Stimulated activated memory B cell treated with anti-CD40 and anti-IgM and Interleukin-4, amounts not matched to agents 10 μg/mL and 1 μg/mL and 100 μg/mL, for 72 hours (primary cell): ENCODE measurements at regions not wholly inside any gene's neighbourhood (a gene's known extent, or its start where the extent isn't known, plus 50 kb on each side); places are given as distances from the start of the nearest gene placed in this dataset.
"Not testable (repeated sequence)": the region's sequence is repeated elsewhere in the genome, so short reads cannot be mapped to it uniquely, and the experiment has no call there.

Experiments
- ATAC-seq: fragments of 150-1000 bp; cut with Tn5 transposase; 2 replicates; pipeline ENCODE4 v1.10.0; 2021
- H3K27ac Mint-ChIP-seq: one replicate; pipeline ENCODE4 v1.8.0; 2022; ENCODE audit warnings: mild to moderate bottlenecking, mixed read lengths
- H3K27me3 Mint-ChIP-seq: one replicate; pipeline ENCODE4 v1.8.0; 2022; ENCODE audit warnings: mixed read lengths
- H3K36me3 Mint-ChIP-seq: one replicate; pipeline ENCODE4 v1.8.0; 2022; ENCODE audit warnings: mixed read lengths
- H3K4me1 Mint-ChIP-seq: one replicate; pipeline ENCODE4 v1.8.0; 2022; ENCODE audit warnings: mixed read lengths
- H3K4me3 Mint-ChIP-seq: one replicate; pipeline ENCODE4 v1.8.0; 2022; ENCODE audit warnings: mild to moderate bottlenecking, moderate library complexity, mixed read lengths
- H3K9me3 Mint-ChIP-seq: one replicate; pipeline ENCODE4 v1.8.0; 2022; ENCODE audit warnings: mixed read lengths

DNA sequence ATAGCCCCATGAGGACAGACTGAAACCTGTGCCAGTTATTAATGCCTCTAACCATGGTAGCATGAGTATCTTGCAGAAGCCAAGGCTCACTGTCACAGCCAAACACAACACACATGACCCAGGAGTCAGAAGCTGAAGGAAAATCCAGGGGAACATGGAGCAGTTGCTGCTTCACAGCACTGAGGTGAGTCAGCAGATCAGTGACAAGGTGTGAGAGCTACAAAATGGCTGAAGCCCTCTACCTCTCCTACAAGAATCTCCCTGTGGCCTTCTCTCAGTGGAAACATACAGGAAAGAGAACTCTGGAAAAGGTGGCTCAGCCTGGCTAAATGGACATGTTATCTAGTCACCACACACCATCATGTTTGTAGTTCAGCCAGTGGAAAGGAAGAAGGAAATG is 93.5 kb downstream of the NAB1 start:
- no peaks in the 10 kb centered on the region for H3K9me3 Mint-ChIP-seq
- H3K36me3 Mint-ChIP-seq: no peaks in the 10 kb centered on the region
- H3K4me1 Mint-ChIP-seq: no peaks in the 10 kb centered on the region
- H3K27ac Mint-ChIP-seq: no peak overlapping the region
- H3K4me3 Mint-ChIP-seq: no peak overlapping the region
- no peak for ATAC-seq
- H3K27me3 Mint-ChIP-seq: peaks cover 18% of the 10 kb centered on the region

DNA sequence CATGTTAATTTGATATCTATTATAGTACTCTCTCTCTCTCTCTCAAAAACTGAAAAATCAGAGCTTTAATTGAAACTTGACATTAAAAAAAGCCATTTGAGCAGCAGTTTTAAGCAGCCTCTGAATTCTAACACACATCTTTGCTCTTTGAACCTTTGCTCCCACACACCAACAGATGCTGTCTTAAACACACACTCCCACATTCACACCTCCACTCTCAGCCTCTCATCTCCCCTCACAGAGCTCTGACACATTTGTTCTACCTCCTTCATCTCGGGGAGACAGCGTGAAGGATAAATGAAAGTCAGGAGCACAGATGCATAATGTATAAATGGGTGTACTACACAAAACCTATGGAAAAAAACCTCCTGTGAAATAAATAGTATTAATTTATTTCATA is 95.2 kb downstream of the NAB1 start:
- Mint-ChIP-seq H3K36me3 (no peaks in the 10 kb centered on the region), H3K4me3 (no peak overlapping the region), H3K27ac (no peak overlapping the region), H3K9me3 (no peaks in the 10 kb centered on the region), H3K4me1 (no peaks in the 10 kb centered on the region), H3K27me3 (peaks cover 18% of the 10 kb centered on the region)
- no peak for ATAC-seq

DNA sequence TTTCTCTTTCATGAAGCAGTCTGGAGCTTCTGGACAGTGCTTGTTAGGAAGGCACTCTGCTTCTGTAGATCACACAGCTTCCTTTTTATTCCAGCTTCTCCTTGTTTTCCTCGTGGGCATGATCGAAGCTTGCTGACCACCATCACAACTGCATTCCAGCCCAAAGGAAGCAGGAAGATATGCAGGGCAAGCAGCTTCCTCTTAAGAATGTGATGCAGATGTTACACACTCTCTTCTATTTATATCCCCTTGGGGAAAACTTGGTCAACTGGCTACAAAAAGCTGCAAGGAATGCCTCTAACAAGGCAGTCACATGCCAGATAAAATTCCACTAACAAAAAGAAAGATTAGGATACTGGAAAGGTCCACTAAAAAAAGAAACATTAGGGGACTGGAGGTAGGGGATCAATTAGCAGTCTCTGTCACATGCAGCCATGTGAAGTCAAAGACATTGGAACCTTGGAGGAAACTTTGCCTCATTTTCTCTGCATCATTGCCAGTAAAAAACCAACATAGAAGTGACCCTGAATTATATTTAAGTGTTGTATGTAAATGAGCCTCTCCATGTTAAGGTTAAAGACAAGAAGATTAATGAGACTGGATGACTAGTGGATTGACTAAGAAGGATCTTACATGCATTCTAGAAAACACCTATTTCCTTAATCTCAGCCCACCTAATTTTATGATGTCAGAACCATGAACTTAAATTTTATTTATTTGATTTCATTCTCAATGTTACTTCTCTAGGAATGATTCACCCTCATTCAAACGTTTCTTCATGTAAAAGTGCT is 98.3 kb downstream of the NAB1 start:
- Mint-ChIP-seq H3K4me3 (no peak overlapping the region), H3K4me1 (no peaks in the 10 kb centered on the region), H3K36me3 (no peaks in the 10 kb centered on the region), H3K9me3 (no peaks in the 10 kb centered on the region), H3K27me3 (peaks cover 9% of the 10 kb centered on the region), H3K27ac (no peak overlapping the region)
- ATAC-seq: no peak

DNA sequence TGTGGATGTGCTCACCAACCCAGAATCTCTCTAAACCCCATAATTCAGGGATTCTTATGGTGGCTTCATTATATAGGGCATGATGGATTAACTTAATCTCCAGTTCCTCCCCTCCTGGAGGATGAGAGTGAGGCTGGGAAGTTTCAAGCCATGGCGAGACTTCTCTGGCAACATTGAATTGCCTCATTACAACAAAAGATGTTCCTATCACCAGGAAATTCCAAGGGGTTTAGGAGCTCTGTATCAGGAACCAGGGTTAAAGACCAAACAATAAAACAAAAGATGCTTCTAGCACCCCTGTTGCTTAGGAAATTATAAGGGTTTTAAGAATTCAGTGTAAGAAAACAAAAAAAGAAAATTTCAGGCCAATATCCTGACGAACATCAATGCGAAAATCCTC is 100.1 kb downstream of the NAB1 start:
- peaks cover 5% of the 10 kb centered on the region for H3K27me3 Mint-ChIP-seq
- H3K4me3 Mint-ChIP-seq: no peak overlapping the region
- H3K36me3 Mint-ChIP-seq: no peaks in the 10 kb centered on the region

DNA sequence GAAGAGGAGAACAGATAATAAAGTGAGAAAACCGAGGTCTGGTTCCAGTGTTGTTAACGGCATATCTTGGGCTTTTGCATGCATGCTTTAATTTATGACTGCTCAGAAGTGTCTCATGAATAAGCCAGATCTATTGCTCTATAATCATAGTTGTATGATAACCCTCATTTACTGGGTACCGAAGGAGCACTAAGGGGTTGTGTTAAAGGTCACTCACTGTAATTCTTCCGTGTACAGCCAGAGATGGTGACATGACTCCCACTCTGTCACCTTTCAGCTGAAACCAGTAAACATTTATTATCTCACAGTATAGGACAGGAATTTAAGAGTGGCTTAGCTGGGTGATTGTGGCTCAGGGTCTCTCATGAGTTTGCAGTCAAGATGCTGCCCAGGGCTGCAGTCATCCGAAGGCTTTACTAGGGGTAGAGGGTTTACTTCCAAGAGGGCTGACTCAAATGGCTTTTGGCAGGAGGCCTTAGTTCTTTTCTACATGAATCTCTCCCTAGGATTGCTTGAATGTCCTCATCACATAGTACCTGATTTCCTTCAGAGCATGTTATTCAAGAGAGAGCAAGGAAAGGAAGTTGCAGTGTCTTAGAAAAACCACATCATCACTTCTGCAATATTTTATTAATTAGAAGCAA is 107.0 kb downstream of the NAB1 start:
- Mint-ChIP-seq H3K4me3 (no peak overlapping the region), H3K36me3 (no peaks in the 10 kb centered on the region), H3K27me3 (peaks cover 12% of the 10 kb centered on the region), H3K9me3 (no peaks in the 10 kb centered on the region), H3K4me1 (no peaks in the 10 kb centered on the region), H3K27ac (no peak overlapping the region)
- no peak for ATAC-seq

More for the DNA sequence above, 100.1 kb downstream of the NAB1 start:
- no peak overlapping the region for H3K27ac Mint-ChIP-seq
- no peaks in the 10 kb centered on the region for H3K4me1 Mint-ChIP-seq
- no peaks in the 10 kb centered on the region for H3K9me3 Mint-ChIP-seq
- ATAC-seq: no peak

DNA sequence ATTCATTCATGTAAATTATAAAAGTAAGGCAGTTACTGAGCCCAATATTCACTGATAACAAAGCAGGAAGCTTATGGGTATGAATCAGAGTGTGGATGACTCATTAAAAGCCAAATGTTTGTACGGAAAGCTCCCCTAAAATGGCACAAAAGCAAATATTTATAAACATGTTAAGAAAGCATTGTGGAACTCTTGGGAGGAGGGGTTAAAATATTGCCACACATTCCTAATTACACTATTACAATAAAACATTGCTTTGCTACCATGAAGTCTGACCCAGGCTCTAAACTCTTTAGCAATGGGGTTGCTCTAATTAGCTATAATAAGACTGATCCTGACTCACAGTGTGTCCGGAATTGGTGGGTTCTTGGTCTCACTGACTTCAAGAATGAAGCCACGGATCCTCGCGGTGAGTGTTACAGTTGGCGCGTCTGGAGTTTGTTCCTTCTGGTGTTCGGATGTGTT is 110.9 kb downstream of the NAB1 start:
- ATAC-seq: no peak
- H3K27me3 Mint-ChIP-seq: peaks cover 29% of the 10 kb centered on the region
- no peak overlapping the region for H3K4me3 Mint-ChIP-seq
- no peaks in the 10 kb centered on the region for H3K36me3 Mint-ChIP-seq
- H3K27ac Mint-ChIP-seq: no peak overlapping the region
- H3K4me1 Mint-ChIP-seq: peaks cover 6% of the 10 kb centered on the region
- H3K9me3 Mint-ChIP-seq: no peaks in the 10 kb centered on the region

DNA sequence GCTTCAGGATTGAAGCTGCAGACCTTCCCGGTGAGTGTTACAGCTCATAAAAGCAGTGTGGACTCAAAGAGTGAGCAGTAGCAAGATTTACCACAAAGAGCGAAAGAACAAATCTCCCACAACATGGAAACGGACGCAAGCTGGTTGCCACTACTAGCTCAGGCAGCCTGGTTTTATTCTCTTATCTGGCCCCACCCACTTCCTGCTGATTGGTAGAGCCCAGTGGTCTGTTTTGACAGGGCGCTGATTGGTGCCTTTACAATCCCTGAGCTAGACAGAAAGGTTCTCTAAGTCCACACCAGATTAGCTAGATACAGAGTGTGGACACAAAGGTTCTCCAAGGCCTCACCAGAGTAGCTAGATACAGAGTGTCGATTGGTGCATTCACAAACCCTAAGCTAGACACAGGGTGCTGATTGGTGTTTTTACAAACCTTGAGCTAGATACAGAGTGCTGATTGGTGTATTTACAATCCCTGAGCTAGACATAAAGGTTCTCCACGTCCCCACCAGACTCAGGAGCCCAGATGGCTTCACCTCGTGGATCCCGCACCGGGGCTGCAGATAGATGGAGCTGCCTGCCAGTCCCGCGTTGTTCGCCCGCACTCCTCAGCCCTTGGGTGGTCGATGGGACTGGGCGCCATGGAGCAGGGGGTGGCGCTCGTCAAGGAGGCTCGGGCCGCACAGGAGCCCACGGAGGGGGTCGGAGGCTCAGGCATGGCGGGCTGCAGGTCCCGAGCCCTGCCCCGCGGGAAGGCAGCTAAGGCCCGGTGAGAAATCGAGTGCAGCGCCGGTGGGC is 111.7 kb downstream of the NAB1 start:
- H3K27ac Mint-ChIP-seq, H3K9me3 Mint-ChIP-seq, H3K36me3 Mint-ChIP-seq, ATAC-seq, H3K4me1 Mint-ChIP-seq: not testable (repeated sequence)
- H3K27me3 Mint-ChIP-seq: peaks cover 29% of the 10 kb centered on the region
- H3K4me3 Mint-ChIP-seq: peak overlapping the region; percentile 66

DNA sequence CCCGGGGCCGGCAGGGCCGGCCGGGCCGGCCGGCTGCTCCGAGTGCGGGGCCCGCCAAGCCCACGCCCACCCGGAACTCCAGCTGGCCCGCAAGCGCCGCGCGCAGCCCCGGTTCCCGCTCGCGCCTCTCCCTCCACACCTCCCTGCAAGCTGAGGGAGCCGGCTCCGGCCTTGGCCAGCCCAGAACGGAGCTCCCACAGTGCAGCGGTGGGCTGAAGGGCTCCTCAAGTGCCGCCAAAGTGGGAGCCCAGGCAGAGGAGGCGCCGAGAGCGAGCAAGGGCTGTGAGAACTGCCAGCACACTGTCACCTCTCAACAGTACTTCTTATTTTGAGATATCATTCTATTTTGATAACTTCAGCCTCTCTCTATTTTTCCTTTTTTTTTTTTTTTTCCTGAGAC is 112.3 kb downstream of the NAB1 start:
- not testable (repeated sequence) for H3K9me3 Mint-ChIP-seq, H3K27ac Mint-ChIP-seq, ATAC-seq, H3K36me3 Mint-ChIP-seq, H3K4me1 Mint-ChIP-seq
- Mint-ChIP-seq H3K4me3 (peak overlapping the region; percentile 61), H3K27me3 (peaks cover 29% of the 10 kb centered on the region)

DNA sequence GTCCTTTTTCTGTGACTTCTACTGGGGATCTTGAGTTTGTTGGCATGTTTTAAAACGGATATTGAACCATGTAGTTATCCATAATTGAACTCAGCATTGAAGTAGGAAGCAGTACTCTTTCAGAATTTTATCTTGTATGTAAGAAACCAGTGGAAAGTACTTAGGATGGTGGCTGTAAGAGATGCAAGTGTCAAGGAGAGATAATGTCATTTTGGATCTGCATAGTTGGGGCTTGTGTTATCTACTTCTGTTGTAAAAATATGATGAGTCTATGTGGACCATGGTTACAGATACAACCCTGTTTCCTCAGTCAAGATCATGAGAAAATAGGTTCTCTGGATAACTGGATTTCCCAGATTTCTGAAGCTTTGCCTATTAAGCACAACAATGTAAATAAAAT is 113.7 kb downstream of the NAB1 start:
- Mint-ChIP-seq H3K9me3 (no peaks in the 10 kb centered on the region), H3K4me3 (no peak overlapping the region), H3K27me3 (peaks cover 29% of the 10 kb centered on the region), H3K4me1 (peaks cover 6% of the 10 kb centered on the region), H3K27ac (no peak overlapping the region), H3K36me3 (no peaks in the 10 kb centered on the region)
- ATAC-seq: no peak

DNA sequence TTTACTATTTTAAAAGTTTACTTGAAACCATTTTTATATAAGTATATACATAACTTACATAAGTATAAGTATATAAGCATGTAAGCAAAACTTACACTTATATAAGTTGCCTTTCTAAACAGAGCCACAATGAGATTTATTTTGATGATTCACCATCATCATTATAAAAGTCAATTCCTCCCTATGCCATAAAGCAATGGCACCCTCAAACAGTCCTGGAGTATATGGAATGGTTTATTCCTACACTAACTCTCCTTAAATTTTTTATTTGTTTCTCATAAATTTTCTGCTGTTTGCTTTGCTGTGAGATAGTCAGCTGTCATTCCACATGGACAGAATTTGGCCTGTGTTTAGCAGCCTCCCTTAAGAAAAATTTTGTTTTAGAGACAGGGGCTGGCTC is 114.2 kb downstream of the NAB1 start:
- Mint-ChIP-seq H3K27me3 (peaks cover 29% of the 10 kb centered on the region), H3K4me1 (peaks cover 6% of the 10 kb centered on the region), H3K9me3 (no peaks in the 10 kb centered on the region), H3K36me3 (no peaks in the 10 kb centered on the region), H3K4me3 (no peak overlapping the region), H3K27ac (no peak overlapping the region)
- no peak for ATAC-seq

DNA sequence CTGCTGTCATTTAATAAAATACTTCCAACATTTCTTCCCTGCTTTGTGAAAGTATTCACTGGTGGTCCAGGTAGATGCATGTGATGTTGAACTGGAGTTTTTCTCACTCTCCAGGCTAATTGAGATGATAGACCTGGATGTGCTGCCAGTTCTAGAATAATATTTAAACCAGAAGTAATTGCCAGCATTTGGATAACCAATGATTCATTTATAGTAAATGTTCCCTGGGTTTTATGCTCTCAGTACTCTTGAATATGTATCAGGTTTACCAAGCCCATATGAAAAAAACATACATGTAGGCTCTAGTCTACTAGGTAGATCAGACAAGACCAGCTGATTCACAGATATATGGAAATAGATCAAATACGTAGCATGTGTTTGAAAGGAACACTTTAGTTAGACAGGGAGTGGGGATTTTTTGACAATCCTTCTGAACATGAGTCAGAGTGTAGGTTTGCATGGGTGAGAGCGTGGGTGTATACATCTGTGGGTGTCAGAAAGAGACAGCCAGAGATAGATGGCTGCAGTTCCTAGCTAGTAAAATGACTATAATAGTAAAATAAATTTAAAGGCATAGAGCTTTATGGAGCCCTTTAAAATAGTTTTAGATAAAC is 115.1 kb downstream of the NAB1 start:
- ATAC-seq: no peak
- Mint-ChIP-seq H3K36me3 (no peaks in the 10 kb centered on the region), H3K27ac (no peak overlapping the region), H3K4me3 (no peak overlapping the region), H3K9me3 (no peaks in the 10 kb centered on the region), H3K4me1 (peaks cover 6% of the 10 kb centered on the region), H3K27me3 (peaks cover 29% of the 10 kb centered on the region)

DNA sequence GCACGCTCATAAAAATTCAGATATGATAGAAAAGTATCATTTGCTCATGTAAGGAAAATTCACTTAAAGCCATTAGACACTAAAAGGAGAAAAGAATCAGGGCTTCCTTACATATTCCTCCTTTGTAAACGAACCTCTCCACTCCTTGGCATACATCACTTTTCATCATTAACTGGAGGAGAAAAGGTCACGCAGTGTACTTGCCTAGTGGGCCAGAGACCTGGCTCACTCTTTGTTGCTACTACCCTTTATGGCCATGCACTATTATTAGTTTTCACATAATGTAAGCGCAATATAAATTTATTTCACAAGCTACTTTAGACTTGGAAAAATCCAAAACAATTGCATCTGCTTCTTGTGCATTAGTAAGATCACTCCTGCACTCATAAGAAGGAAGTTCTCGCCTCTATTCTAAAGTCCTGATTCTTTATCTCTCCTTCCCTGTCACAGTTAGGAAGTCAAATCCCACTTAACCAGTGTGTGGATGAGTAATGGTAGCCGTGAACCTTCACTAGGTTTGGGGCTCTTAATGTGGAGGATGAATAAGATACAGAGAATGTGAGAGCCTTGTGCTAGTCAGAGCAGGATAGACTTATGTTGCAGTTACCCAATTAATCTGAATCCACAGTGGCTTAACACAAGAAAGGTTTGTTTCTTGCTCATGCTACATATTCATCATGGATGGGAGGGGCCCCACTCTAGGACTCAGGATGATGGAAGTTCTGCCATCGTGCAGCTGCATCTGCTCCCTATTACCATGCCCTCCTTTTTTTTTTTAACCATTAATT is 115.0 kb upstream of the GLS start:
- Mint-ChIP-seq H3K36me3 (no peaks in the 10 kb centered on the region), H3K9me3 (no peaks in the 10 kb centered on the region), H3K4me3 (no peak overlapping the region), H3K27ac (no peak overlapping the region), H3K27me3 (peaks cover 21% of the 10 kb centered on the region), H3K4me1 (peaks cover 6% of the 10 kb centered on the region)
- no peak for ATAC-seq

DNA sequence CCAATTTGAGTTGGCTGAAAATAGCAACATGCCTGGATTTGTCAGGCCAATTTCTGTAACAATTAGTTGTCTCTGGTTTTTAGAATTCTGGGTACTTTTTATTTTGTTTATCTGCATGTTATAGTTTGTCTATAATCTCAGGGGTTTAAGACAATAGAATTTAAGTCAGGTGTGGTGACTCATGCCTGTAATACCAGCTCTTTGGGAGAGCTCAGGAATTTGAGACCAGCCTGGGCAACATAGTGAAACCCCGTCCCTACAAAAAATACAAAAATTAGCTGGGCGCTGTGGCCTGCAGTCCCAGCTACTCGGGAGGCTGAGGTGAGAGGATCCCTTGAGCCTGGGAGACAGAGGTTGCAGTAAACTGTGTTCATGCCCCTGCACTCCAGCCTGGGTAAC is 114.4 kb upstream of the GLS start:
- no peaks in the 10 kb centered on the region for H3K9me3 Mint-ChIP-seq
- H3K4me3 Mint-ChIP-seq: no peak overlapping the region
- peaks cover 6% of the 10 kb centered on the region for H3K4me1 Mint-ChIP-seq
- H3K36me3 Mint-ChIP-seq: no peaks in the 10 kb centered on the region
- peaks cover 15% of the 10 kb centered on the region for H3K27me3 Mint-ChIP-seq
- no peak for ATAC-seq
- H3K27ac Mint-ChIP-seq: no peak overlapping the region

DNA sequence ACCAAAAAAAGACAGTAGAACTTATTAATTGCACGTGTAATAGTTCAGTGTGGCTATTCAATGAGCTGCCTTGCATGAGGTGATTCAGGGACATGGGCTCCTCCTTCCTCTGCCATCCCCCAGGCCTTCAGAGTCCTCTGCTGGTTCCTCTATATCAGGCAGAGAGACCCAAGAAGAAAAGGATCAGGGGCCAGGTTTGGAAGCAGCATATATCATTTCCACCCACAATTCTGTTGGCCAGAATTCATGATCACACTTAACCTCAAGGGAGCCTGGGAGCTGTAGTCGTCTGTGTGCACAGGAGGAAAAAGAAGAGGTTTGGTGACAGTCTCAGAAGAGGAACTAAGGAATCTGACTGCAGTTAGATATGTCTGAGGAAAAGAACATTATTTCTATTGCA is 114.0 kb upstream of the GLS start:
- Mint-ChIP-seq H3K9me3 (no peaks in the 10 kb centered on the region), H3K4me1 (peaks cover 6% of the 10 kb centered on the region), H3K27ac (no peak overlapping the region), H3K4me3 (no peak overlapping the region), H3K27me3 (peaks cover 10% of the 10 kb centered on the region), H3K36me3 (no peaks in the 10 kb centered on the region)
- ATAC-seq: no peak

DNA sequence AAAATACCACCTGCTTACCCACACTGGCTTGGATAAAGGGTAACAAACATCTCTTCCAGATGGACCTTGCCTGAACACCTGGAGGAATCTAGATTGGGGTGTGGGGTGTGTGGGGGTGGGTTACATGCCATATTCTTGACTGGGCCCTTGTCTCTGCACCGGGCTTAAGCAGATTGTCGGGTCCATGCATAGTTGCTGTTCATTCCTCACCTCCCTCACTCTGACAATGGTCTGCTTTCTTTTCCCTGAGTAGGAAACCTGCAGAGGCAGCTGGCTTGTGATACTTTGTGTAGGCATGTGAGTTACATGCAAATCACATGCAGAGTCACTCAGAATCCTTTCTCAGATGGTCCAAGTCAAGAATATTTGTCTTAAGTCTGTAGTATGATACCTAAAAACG is 112.8 kb upstream of the GLS start:
- no peak overlapping the region for H3K27ac Mint-ChIP-seq
- H3K36me3 Mint-ChIP-seq: no peaks in the 10 kb centered on the region
- no peak for ATAC-seq
- H3K4me3 Mint-ChIP-seq: no peak overlapping the region
- H3K9me3 Mint-ChIP-seq: no peaks in the 10 kb centered on the region
- no peaks in the 10 kb centered on the region for H3K27me3 Mint-ChIP-seq
- peaks cover 6% of the 10 kb centered on the region for H3K4me1 Mint-ChIP-seq
